ENCODE measurements at regions not wholly inside any gene's neighbourhood (a gene's known extent, or its start where the extent isn't known, plus 50 kb on each side); places are given as distances from the start of the nearest gene placed in this dataset.

GRCh38 chr13:79867254-79867653 is 386.3 kb downstream of the NDFIP2 start:
- Histone ChIP-seq H3K4me3 (ENCODE audit: low read length) (no peak overlapping the region), H3K27ac (ENCODE audit: low read length) (no peak overlapping the region), H3K27me3 (ENCODE audit: control insufficient read depth, insufficient read depth, low read length) (no peaks in the 10 kb centered on the region), H3K4me1 (ENCODE audit: control insufficient read depth, insufficient read depth, low read length) (peaks cover 5% of the 10 kb centered on the region), H3K36me3 (ENCODE audit: control insufficient read depth, insufficient read depth, low read length) (no peaks in the 10 kb centered on the region), H3K9me3 (ENCODE audit: control insufficient read depth, low read depth, low read length) (no peaks in the 10 kb centered on the region)
- DNase-seq: peak in 1 of 2 donors; percentile 12
- WGBS (ENCODE audit: insufficient coverage, low lambda C conversion rate): 100% methylated on average over 1 of the region's 1 CpG

DNA sequence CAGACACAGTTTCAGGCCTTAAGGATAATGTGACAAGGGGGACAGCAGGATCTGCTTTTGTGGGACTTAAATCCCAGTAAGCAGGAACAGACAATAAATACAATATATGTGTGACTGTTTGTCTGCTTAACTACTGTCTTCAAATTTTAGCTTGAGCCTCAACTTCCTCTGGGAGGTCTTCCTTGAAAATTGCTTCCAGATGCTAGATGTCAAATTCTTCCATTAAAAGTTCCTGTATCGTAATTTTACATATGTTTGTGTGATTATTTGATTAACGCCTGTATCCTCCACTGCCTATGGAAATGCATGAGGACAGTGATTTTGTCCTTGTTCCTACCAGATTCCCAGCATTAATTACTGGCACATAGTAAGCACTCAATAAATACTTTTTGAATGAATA is 385.5 kb downstream of the NDFIP2 start:
- H3K36me3 ChIP-seq (ENCODE audit: control insufficient read depth, insufficient read depth, low read length): no peaks in the 10 kb centered on the region
- no peak for DNase-seq
- 100% methylated on average over 1 of the region's 2 CpGs for WGBS (ENCODE audit: insufficient coverage, low lambda C conversion rate)
- no peaks in the 10 kb centered on the region for H3K9me3 ChIP-seq (ENCODE audit: control insufficient read depth, low read depth, low read length)
- H3K27me3 ChIP-seq (ENCODE audit: control insufficient read depth, insufficient read depth, low read length): no peaks in the 10 kb centered on the region
- no peak overlapping the region for H3K27ac ChIP-seq (ENCODE audit: low read length)
- H3K4me1 ChIP-seq (ENCODE audit: control insufficient read depth, insufficient read depth, low read length): peaks cover 8% of the 10 kb centered on the region
- H3K4me3 ChIP-seq (ENCODE audit: low read length): no peak overlapping the region

GRCh38 chr13:79862515-79862914 is 381.6 kb downstream of the NDFIP2 start:
- Histone ChIP-seq H3K4me1 (ENCODE audit: control insufficient read depth, insufficient read depth, low read length) (peaks cover 25% of the 10 kb centered on the region), H3K9me3 (ENCODE audit: control insufficient read depth, low read depth, low read length) (no peaks in the 10 kb centered on the region), H3K36me3 (ENCODE audit: control insufficient read depth, insufficient read depth, low read length) (no peaks in the 10 kb centered on the region), H3K27ac (ENCODE audit: low read length) (peak overlapping the region; percentile 70), H3K4me3 (ENCODE audit: low read length) (no peak overlapping the region), H3K27me3 (ENCODE audit: control insufficient read depth, insufficient read depth, low read length) (no peaks in the 10 kb centered on the region)
- no peak for DNase-seq
- WGBS (ENCODE audit: insufficient coverage, low lambda C conversion rate): no CpG with 5 or more reads among the region's 2 CpGs

DNA sequence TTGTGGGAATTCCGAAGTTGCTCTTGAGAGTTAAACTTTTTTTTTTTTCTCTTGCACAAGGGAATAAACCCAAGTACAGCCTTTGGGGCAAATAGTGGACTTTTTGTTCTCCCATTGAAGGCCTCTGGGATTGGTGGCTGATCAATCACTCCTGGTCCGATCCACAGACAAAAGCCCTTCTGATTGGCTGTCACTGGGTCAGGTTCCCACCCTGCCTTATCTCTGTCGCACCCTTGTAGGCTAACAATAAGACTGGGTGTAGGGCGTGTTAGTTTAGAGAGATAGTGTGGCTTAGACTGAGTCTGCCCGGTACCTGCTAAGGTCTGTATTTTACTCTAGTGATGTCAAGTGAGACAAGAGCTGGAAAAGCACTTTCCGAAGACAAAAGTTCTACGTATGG is 380.8 kb downstream of the NDFIP2 start:
- WGBS (ENCODE audit: insufficient coverage, low lambda C conversion rate): 19% methylated on average over 3 of the region's 7 CpGs
- H3K27ac ChIP-seq (ENCODE audit: low read length): peak overlapping the region; percentile 70

DNA sequence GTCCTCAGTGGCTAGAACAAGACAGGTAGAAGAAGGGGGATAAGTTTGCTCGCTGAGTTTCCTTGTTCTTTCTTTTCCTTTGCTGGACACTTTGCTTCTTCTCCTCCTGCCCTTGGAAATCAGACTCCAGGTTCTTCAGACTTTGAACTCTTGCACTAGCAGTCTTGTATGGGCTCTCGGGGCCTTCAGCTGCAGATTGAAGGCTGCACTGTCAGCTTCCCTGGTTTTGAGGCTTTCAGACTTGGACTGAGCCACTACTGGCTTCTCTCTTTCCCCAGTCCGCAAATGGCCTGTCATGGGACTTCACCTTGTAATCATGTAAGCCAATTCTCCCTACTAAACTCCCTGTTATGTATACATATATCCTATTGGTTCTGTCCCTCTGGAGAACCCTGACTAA is 379.8 kb downstream of the NDFIP2 start:
- Histone ChIP-seq H3K4me3 (ENCODE audit: low read length) (no peak overlapping the region), H3K36me3 (ENCODE audit: control insufficient read depth, insufficient read depth, low read length) (no peaks in the 10 kb centered on the region), H3K4me1 (ENCODE audit: control insufficient read depth, insufficient read depth, low read length) (peaks cover 25% of the 10 kb centered on the region), H3K9me3 (ENCODE audit: control insufficient read depth, low read depth, low read length) (no peaks in the 10 kb centered on the region), H3K27me3 (ENCODE audit: control insufficient read depth, insufficient read depth, low read length) (no peaks in the 10 kb centered on the region), H3K27ac (ENCODE audit: low read length) (peak overlapping the region; percentile 70)
- peak; percentile 72 to 84 for DNase-seq
- WGBS (ENCODE audit: insufficient coverage, low lambda C conversion rate): no CpG with 5 or more reads among the region's 3 CpGs

More for the DNA sequence above, 380.8 kb downstream of the NDFIP2 start:
- H3K27me3 ChIP-seq (ENCODE audit: control insufficient read depth, insufficient read depth, low read length): no peaks in the 10 kb centered on the region
- peaks cover 25% of the 10 kb centered on the region for H3K4me1 ChIP-seq (ENCODE audit: control insufficient read depth, insufficient read depth, low read length)
- DNase-seq: peak; percentile 84 to 94
- H3K9me3 ChIP-seq (ENCODE audit: control insufficient read depth, low read depth, low read length): no peaks in the 10 kb centered on the region
- no peaks in the 10 kb centered on the region for H3K36me3 ChIP-seq (ENCODE audit: control insufficient read depth, insufficient read depth, low read length)
- H3K4me3 ChIP-seq (ENCODE audit: low read length): no peak overlapping the region

- Histone ChIP-seq H3K9me3 (ENCODE audit: control insufficient read depth, low read depth, low read length) (no peaks in the 10 kb centered on the region), H3K27ac (ENCODE audit: low read length) (peak overlapping the region; percentile 70), H3K27me3 (ENCODE audit: control insufficient read depth, insufficient read depth, low read length) (no peaks in the 10 kb centered on the region), H3K36me3 (ENCODE audit: control insufficient read depth, insufficient read depth, low read length) (no peaks in the 10 kb centered on the region), H3K4me3 (ENCODE audit: low read length) (no peak overlapping the region), H3K4me1 (ENCODE audit: control insufficient read depth, insufficient read depth, low read length) (peaks cover 25% of the 10 kb centered on the region)
- WGBS (ENCODE audit: insufficient coverage, low lambda C conversion rate): 100% methylated on average over 2 of the region's 3 CpGs
- no peak for DNase-seq
Measured at GRCh38 chr13:79859756-79860155, 378.8 kb downstream of the NDFIP2 start.

- Histone ChIP-seq H3K36me3 (ENCODE audit: control insufficient read depth, insufficient read depth, low read length) (no peaks in the 10 kb centered on the region), H3K4me3 (ENCODE audit: low read length) (no peak overlapping the region), H3K9me3 (ENCODE audit: control insufficient read depth, low read depth, low read length) (no peaks in the 10 kb centered on the region), H3K27ac (ENCODE audit: low read length) (no peak overlapping the region), H3K4me1 (ENCODE audit: control insufficient read depth, insufficient read depth, low read length) (no peaks in the 10 kb centered on the region), H3K27me3 (ENCODE audit: control insufficient read depth, insufficient read depth, low read length) (no peaks in the 10 kb centered on the region)
- no peak for DNase-seq
- no CpG with 5 or more reads among the region's 1 CpG for WGBS (ENCODE audit: insufficient coverage, low lambda C conversion rate)
Measured at GRCh38 chr13:79853251-79853650, 372.3 kb downstream of the NDFIP2 start.

- H3K4me1 ChIP-seq (ENCODE audit: control insufficient read depth, insufficient read depth, low read length): no peaks in the 10 kb centered on the region
- no peaks in the 10 kb centered on the region for H3K36me3 ChIP-seq (ENCODE audit: control insufficient read depth, insufficient read depth, low read length)
- H3K9me3 ChIP-seq (ENCODE audit: control insufficient read depth, low read depth, low read length): no peaks in the 10 kb centered on the region
- H3K27ac ChIP-seq (ENCODE audit: low read length): no peak overlapping the region
- H3K27me3 ChIP-seq (ENCODE audit: control insufficient read depth, insufficient read depth, low read length): no peaks in the 10 kb centered on the region
- no peak overlapping the region for H3K4me3 ChIP-seq (ENCODE audit: low read length)
- DNase-seq: no peak
Measured at GRCh38 chr13:79851318-79851717, 370.4 kb downstream of the NDFIP2 start.

- H3K27ac ChIP-seq (ENCODE audit: low read length): no peak overlapping the region
- H3K4me3 ChIP-seq (ENCODE audit: low read length): no peak overlapping the region
- no peak for DNase-seq
- no peaks in the 10 kb centered on the region for H3K4me1 ChIP-seq (ENCODE audit: control insufficient read depth, insufficient read depth, low read length)
- H3K9me3 ChIP-seq (ENCODE audit: control insufficient read depth, low read depth, low read length): no peaks in the 10 kb centered on the region
- no peaks in the 10 kb centered on the region for H3K27me3 ChIP-seq (ENCODE audit: control insufficient read depth, insufficient read depth, low read length)
- no CpG with 5 or more reads among the region's 5 CpGs for WGBS (ENCODE audit: insufficient coverage, low lambda C conversion rate)
- H3K36me3 ChIP-seq (ENCODE audit: control insufficient read depth, insufficient read depth, low read length): no peaks in the 10 kb centered on the region
Measured at GRCh38 chr13:79847882-79848592, 367.1 kb downstream of the NDFIP2 start.

DNA sequence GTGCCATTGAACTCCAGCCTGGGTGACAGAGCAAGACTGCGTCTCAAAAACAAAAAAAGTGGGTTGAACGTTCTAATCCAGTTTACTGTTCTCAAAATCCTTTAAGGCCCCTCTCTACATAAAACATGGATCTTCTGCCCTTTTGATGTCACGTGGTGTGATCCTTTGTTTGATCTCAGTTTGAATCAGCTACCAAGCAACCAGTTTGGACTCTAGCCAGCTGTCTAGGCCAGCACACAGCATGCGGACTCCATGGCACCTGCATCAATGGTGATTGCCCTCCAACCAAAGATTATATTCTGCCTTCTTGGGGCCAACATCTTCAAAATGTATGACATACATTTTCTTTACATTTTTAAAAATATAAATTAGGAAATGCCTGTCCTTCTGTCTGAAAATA is 365.4 kb downstream of the NDFIP2 start:
- Histone ChIP-seq H3K36me3 (ENCODE audit: control insufficient read depth, insufficient read depth, low read length) (no peaks in the 10 kb centered on the region), H3K4me1 (ENCODE audit: control insufficient read depth, insufficient read depth, low read length) (no peaks in the 10 kb centered on the region), H3K9me3 (ENCODE audit: control insufficient read depth, low read depth, low read length) (no peaks in the 10 kb centered on the region), H3K27ac (ENCODE audit: low read length) (no peak overlapping the region), H3K4me3 (ENCODE audit: low read length) (no peak overlapping the region), H3K27me3 (ENCODE audit: control insufficient read depth, insufficient read depth, low read length) (no peaks in the 10 kb centered on the region)
- no CpG with 5 or more reads among the region's 4 CpGs for WGBS (ENCODE audit: insufficient coverage, low lambda C conversion rate)
- peak; percentile 19 to 65 for DNase-seq

GRCh38 chr13:79837741-79838450 is 356.9 kb downstream of the NDFIP2 start:
- H3K27me3 ChIP-seq (ENCODE audit: control insufficient read depth, insufficient read depth, low read length): no peaks in the 10 kb centered on the region

More at GRCh38 chr13:79837741-79838450, 356.9 kb downstream of the NDFIP2 start:
- H3K36me3 ChIP-seq (ENCODE audit: control insufficient read depth, insufficient read depth, low read length): no peaks in the 10 kb centered on the region
- WGBS (ENCODE audit: insufficient coverage, low lambda C conversion rate): 93% methylated on average over 2 of the region's 3 CpGs
- H3K9me3 ChIP-seq (ENCODE audit: control insufficient read depth, low read depth, low read length): no peaks in the 10 kb centered on the region
- DNase-seq: no peak
- no peak overlapping the region for H3K27ac ChIP-seq (ENCODE audit: low read length)
- H3K4me1 ChIP-seq (ENCODE audit: control insufficient read depth, insufficient read depth, low read length): no peaks in the 10 kb centered on the region
- no peak overlapping the region for H3K4me3 ChIP-seq (ENCODE audit: low read length)
